Uterus (tissue), 3 donors: ENCODE measurements at regions not wholly inside any gene's neighbourhood (a gene's known extent, or its start where the extent isn't known, plus 50 kb on each side); places are given as distances from the start of the nearest gene placed in this dataset.

Experiments
- DNase-seq, 2 donors: peaks; one replicate each; pipeline ENCODE4 v3.0.0-alpha.2; 2019 to 2020
- H3K27ac ChIP-seq, 2 donors: fragments of 200-600 bp; sonication (generic); 1 replicate in 1 of 2; 2 replicates in 1 of 2; pipeline ENCODE4 v1.5.1; 2016 to 2018
- H3K27me3 ChIP-seq, 2 donors: fragments of 200-600 bp; sonication (generic); one replicate each; pipeline ENCODE4 v1.5.1; 2018 to 2019; ENCODE audit warnings: control low read depth in 1 of 2
- H3K36me3 ChIP-seq, 2 donors: fragments of 200-600 bp; sonication (generic); one replicate each; pipeline ENCODE4 v1.5.1; 2019; ENCODE audit warnings: control low read depth in 1 of 2
- H3K4me1 ChIP-seq, 2 donors: fragments of 200-600 bp; sonication (generic); one replicate each; pipeline ENCODE4 v1.5.1; 2018 to 2019; ENCODE audit warnings: control low read depth in 1 of 2
- H3K4me3 ChIP-seq, 2 donors: fragments of 200-600 bp; sonication (generic); 1 replicate in 1 of 2; 2 replicates in 1 of 2; pipeline ENCODE4 v1.5.1; 2018 to 2019; ENCODE audit warnings: mild to moderate bottlenecking in 1 of 2
- H3K9me3 ChIP-seq, 2 donors: fragments of 200-600 bp; sonication (generic); one replicate each; pipeline ENCODE4 v1.5.1; 2019; ENCODE audit warnings: control low read depth in 1 of 2
- CTCF ChIP-seq, 4 experiments: fragments of 200-600 bp in 2 of 4; fragments of 450-650 bp in 2 of 4; sonication (generic) in 2 of 4; IDR thresholded peaks; one replicate each; pipeline ENCODE4 v1.5.1; 2016 to 2019; ENCODE audit warnings: antibody characterized with exemption in 4 of 4, mild to moderate bottlenecking in 2 of 4, moderate library complexity in 1 of 4
- POLR2A ChIP-seq, 2 donors: fragments of 450-650 bp; IDR thresholded peaks; one replicate each; pipeline ENCODE4 v1.6.1; 2016; ENCODE audit warnings: antibody characterized with exemption in 2 of 2, mild to moderate bottlenecking in 1 of 2, moderate library complexity in 1 of 2
- intact Hi-C: fragments of 100-400 bp; cut with DNase I; formaldehyde crosslinking; loops from one replicate; pipeline ENCODE4 v1.15.1; 2023; ENCODE audit warnings: low total_unique reads
- donor health status: DM: yes; HTN: yes; CAD: no.

- no peak for DNase-seq
- intact Hi-C loops = no loop called here
- Histone ChIP-seq H3K4me1 (no peaks in the 10 kb centered on the region), H3K27me3 (no peaks in the 10 kb centered on the region), H3K27ac (no peak overlapping the region), H3K36me3 (no peaks in the 10 kb centered on the region), H3K4me3 (no peak overlapping the region), H3K9me3 (no peaks in the 10 kb centered on the region)
- no peak for TF ChIP-seq POLR2A (IDR thresholded peaks at IDR 0.05)
- no peak for TF ChIP-seq CTCF (IDR thresholded peaks at IDR 0.05)
These were observed 269.7 kb upstream of the MAF start for GRCh38 chr16:79870016-79870886.

DNA sequence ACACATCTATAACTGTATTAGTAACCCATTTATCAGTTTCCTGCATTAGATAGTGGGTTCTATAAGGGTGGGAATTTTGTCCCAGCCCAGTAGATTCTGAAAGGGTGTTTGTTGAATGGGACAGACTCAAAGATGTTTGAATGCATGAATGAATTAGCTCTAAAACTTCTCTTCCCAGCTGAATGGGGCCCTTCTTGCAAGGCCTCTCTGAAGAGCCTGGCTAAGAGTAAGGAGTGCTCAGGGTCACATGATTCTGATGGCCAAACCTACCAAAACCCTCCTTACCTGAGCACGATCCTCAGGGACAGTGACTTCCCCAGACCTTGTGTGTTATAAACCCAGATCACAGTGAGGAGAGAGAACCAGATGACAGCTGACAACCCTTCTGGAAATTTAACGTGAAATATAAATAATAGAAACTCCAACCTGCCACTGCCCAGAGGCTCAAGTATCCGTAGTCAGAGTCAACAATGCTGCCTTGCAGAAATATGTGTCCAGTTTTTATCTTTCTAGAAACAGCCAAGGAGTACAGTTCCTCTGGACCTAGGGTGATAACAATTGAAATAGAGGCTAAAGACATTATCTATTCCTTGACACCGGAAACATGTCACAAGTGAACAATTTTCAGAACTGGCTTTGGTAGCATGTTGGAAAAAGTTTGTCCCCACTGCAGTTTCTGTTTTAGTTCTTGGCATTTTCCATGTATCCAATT is 268.9 kb upstream of the MAF start:
- TF ChIP-seq POLR2A (IDR thresholded peaks at IDR 0.05) (no peak), CTCF (IDR thresholded peaks at IDR 0.05) (no peak)
- intact Hi-C loops = no loop called here
- Histone ChIP-seq H3K4me1 (no peaks in the 10 kb centered on the region), H3K36me3 (no peaks in the 10 kb centered on the region), H3K4me3 (no peak overlapping the region), H3K27ac (no peak overlapping the region), H3K27me3 (no peaks in the 10 kb centered on the region), H3K9me3 (no peaks in the 10 kb centered on the region)
- no peak for DNase-seq

GRCh38 chr16:79868841-79869240 is 268.3 kb upstream of the MAF start:
- TF ChIP-seq POLR2A (IDR thresholded peaks at IDR 0.05) (no peak), CTCF (IDR thresholded peaks at IDR 0.05) (no peak)
- Histone ChIP-seq H3K4me3 (no peak overlapping the region), H3K27me3 (no peaks in the 10 kb centered on the region), H3K36me3 (no peaks in the 10 kb centered on the region), H3K9me3 (no peaks in the 10 kb centered on the region), H3K4me1 (no peaks in the 10 kb centered on the region), H3K27ac (no peak overlapping the region)
- intact Hi-C loops = no loop called here
- no peak for DNase-seq

DNA sequence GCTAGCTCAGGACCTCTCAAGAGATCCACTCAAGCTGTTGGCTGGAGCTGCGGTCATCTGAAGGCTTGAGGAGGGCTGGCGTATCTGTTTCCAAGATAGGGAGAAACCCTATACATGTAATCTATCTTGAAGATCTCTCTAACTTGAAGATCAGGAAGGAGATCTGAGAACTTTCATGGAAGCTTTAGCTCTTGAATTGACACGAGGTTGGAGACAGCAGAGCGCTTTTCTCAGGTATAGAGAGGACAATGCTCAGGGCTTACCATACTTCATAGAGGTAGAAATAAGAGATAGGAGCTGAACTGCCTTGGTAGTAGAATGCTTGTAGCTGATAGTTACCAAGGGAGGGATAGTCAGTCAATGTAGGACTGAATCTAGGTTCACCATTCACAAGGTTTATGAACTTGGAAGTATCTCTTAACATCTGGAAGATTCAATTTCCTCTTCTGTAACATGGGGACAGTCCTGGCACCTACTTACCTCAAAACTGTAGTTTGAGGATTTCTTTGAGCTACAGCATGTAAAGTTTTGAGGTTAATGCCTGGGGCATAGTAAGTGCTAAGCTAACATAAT is 267.0 kb upstream of the MAF start:
- Histone ChIP-seq H3K36me3 (no peaks in the 10 kb centered on the region), H3K27me3 (no peaks in the 10 kb centered on the region), H3K4me1 (no peaks in the 10 kb centered on the region), H3K4me3 (no peak overlapping the region), H3K9me3 (no peaks in the 10 kb centered on the region), H3K27ac (no peak overlapping the region)
- DNase-seq = no peak
- no peak for TF ChIP-seq POLR2A (IDR thresholded peaks at IDR 0.05)
- TF ChIP-seq CTCF (IDR thresholded peaks at IDR 0.05) = no peak
- intact Hi-C loops = no loop called here

GRCh38 chr16:79865918-79866317 is 265.4 kb upstream of the MAF start:
- intact Hi-C loops = no loop called here
- Histone ChIP-seq H3K36me3 (no peaks in the 10 kb centered on the region), H3K4me3 (no peak overlapping the region), H3K27me3 (no peaks in the 10 kb centered on the region), H3K27ac (no peak overlapping the region), H3K9me3 (no peaks in the 10 kb centered on the region), H3K4me1 (no peaks in the 10 kb centered on the region)
- DNase-seq = no peak
- TF ChIP-seq CTCF (IDR thresholded peaks at IDR 0.05) = no peak
- no peak for TF ChIP-seq POLR2A (IDR thresholded peaks at IDR 0.05)
